ENCODE measurements at regions not wholly inside any gene's neighbourhood (a gene's known extent, or its start where the extent isn't known, plus 50 kb on each side); places are given as distances from the start of the nearest gene placed in this dataset.
"Not testable (repeated sequence)": the region's sequence is repeated elsewhere in the genome, so short reads cannot be mapped to it uniquely, and the experiment has no call there.

DNA sequence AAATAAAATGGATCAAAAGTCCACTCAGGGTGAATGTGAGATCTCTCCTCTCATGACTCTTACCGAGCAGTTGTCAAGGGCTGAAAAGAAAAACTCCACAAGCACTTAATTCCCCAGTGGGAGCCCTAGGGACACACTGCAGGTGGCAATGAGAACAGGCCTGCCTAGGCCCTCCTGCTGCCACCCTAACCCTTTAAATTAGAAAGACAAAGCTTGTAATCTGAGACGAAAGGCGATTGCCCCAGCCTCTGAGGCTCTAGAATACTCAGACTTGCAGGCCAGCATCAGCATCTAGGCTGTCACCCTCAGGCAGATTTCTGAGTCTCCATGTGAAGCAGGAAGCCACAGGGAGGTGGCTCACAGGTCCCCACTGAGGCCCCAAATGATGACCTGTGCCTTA, 457.0 kb upstream of the MYT1L start:
- H3K4me3 ChIP-seq (ENCODE audit: low read depth, low read length): no peak overlapping the region

GRCh38 chr2:2787301-2787907, 456.3 kb upstream of the MYT1L start:
- H3K4me3 ChIP-seq (ENCODE audit: low read depth, low read length): no peak overlapping the region

- H3K4me3 ChIP-seq (ENCODE audit: low read depth, low read length): no peak overlapping the region
Observed at GRCh38 chr2:2782007-2782406, 450.9 kb upstream of the MYT1L start.

- no peak overlapping the region for H3K4me3 ChIP-seq (ENCODE audit: low read depth, low read length)
Observed at GRCh38 chr2:2779727-2780126, 448.7 kb upstream of the MYT1L start.

DNA sequence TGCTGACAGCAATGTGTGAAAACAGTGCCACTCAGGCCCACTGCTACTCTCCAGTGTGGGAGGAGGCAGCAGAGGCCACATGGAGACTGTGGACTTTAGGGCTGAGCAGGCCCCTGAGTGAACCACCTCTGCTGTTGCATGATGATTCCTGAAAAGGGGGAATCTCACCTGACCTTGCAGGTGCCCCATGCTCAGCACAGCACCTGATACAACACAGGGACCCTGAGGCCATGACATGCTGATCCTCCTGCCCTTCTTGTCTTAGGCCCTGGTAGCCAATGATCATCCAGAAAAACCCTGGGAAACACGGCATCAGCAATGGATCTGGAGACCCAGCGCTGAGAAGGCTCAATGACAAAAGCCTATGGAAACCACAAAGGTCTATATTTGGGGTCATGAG, 446.8 kb upstream of the MYT1L start:
- no peak overlapping the region for H3K4me3 ChIP-seq (ENCODE audit: low read depth, low read length)

DNA sequence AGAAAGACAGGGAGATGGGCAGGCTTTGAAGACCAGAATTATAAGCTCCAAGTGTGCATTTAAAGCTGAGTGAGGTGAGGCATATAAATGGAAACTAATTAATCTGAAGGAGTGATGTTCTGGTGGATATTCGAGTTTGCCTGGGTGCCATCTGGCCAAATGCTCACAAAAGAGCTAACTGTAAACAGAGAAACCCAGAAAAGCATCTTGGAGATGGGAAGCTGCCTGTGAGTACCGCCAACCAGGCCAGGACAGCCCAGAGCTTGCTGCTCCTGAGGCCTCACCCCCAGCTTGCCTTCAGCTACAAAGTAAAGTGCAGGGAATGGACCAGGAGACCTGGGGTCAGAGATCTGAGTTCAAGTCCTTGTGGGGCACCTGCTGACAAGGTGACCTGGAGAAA, 446.1 kb upstream of the MYT1L start:
- no peak overlapping the region for H3K4me3 ChIP-seq (ENCODE audit: low read depth, low read length)

GRCh38 chr2:2775018-2775417, 443.9 kb upstream of the MYT1L start:
- H3K4me3 ChIP-seq (ENCODE audit: low read depth, low read length): no peak overlapping the region

- H3K4me3 ChIP-seq (ENCODE audit: low read depth, low read length): no peak overlapping the region
Observed at GRCh38 chr2:2773692-2774091, 442.6 kb upstream of the MYT1L start.

- H3K4me3 ChIP-seq (ENCODE audit: low read depth, low read length): not testable (repeated sequence)
Observed at GRCh38 chr2:2773080-2773479, 442.0 kb upstream of the MYT1L start.

GRCh38 chr2:2771721-2772411, 440.8 kb upstream of the MYT1L start:
- H3K4me3 ChIP-seq (ENCODE audit: low read depth, low read length): no peak overlapping the region

GRCh38 chr2:2769481-2770431, 438.7 kb upstream of the MYT1L start:
- H3K4me3 ChIP-seq (ENCODE audit: low read depth, low read length): no peak overlapping the region

DNA sequence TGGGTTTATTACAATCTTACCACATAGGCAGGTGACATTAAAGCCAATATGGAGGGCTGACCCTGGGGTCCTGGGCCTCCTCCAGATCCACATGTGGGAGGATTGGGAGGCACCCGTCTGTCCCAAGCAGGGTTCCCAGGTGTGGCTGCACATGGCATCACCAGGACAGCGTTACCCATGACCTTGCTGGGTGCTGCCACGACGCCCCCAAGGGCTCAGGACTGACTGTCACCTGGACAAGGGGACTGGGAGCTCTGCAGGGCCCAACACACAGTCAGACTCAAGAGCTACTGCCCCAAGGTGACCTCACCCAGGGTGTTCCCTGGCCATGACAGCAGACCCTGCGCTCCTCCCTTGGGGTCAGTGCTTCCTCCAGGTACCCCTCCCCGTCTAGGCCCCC, 437.4 kb upstream of the MYT1L start:
- H3K4me3 ChIP-seq (ENCODE audit: low read depth, low read length): no peak overlapping the region

DNA sequence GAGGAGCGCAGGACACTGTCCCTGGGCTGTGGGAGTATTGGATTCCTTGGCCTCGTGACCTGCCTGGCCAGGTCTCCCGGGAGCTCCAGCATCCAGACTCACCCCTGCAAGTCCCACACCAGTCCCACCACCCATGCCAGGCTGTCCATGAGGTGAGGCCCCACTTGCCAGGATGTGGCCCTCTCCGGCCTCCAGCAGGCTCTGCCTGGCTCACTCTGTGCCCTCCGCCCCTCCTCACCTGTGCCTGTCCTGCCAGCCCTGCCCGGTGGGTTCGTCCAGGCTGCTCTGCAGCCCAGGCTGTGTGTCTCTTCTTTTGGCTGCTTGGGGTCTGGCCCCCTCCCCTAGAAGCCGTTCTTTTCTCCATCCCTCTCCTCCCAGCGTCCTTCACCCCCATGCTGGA, 436.8 kb upstream of the MYT1L start:
- no peak overlapping the region for H3K4me3 ChIP-seq (ENCODE audit: low read depth, low read length)

DNA sequence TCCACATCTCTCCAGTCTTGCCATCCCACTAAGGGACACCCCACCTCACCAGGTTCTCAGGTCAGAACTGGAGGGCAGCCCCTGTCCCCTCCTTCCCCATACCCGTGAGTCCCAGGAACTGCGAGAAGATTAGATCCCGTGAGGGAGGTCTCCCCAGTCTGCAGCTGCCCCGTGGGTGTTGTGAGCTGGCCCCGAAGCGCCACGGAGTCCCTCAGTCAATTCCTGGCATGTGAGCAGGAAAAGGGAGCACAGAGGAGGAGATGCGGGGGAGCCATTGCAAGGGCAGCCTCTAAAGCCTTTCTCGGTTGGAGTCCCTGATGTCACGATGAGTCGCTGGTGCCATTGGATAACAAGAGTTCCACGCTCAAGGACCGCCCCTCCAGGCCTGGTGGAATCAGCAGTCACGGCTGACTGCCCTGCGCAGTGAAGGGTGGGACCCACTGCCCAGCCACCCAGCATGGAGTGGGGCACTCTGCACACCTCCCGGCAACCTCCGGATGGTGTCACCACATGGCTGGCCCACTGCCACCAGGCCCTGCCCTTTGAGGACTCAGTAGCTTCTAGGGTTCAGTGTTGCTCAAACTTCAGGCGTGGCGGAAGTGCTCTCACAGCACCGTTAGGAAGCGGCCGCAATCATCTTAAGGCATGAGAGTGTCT, 434.9 kb upstream of the MYT1L start:
- H3K4me3 ChIP-seq (ENCODE audit: low read depth, low read length): no peak overlapping the region

DNA sequence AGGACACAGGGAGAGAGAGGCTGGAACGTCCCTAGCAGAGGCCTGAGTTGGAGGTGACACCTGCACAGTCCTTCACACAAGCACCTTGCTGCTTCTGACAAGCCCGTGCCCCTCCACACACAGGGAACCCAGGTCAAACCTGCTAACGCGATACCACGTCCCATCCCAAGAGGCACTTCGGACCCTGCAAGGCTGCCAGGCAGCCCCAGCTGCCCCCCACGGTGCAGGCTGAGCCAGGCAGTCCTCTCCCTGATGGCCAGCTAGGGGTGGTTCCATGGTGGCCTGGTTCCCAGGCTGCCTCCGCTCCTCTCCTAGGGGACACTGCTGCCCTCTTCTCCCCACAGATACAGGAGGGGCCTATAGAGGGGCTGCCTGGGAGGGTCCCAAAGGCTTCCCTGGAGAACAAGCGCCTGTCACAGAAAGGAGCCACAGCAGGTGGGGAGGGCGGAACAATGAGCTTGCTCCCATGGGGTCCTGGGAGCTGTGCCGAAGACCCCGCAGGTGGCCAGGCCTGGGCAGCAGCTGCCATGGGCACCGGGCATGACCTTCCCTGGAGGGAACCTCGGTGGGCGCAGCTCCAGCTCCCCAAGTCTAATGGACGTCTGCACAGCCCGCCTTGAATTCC, 434.2 kb upstream of the MYT1L start:
- H3K4me3 ChIP-seq (ENCODE audit: low read depth, low read length): no peak overlapping the region

- H3K4me3 ChIP-seq (ENCODE audit: low read depth, low read length): no peak overlapping the region
Observed at GRCh38 chr2:2764739-2765138, 433.7 kb upstream of the MYT1L start.

GRCh38 chr2:2764001-2764355, 432.9 kb upstream of the MYT1L start:
- H3K4me3 ChIP-seq (ENCODE audit: low read depth, low read length): no peak overlapping the region

- no peak overlapping the region for H3K4me3 ChIP-seq (ENCODE audit: low read depth, low read length)
Observed at GRCh38 chr2:2763351-2764000, 432.4 kb upstream of the MYT1L start.

DNA sequence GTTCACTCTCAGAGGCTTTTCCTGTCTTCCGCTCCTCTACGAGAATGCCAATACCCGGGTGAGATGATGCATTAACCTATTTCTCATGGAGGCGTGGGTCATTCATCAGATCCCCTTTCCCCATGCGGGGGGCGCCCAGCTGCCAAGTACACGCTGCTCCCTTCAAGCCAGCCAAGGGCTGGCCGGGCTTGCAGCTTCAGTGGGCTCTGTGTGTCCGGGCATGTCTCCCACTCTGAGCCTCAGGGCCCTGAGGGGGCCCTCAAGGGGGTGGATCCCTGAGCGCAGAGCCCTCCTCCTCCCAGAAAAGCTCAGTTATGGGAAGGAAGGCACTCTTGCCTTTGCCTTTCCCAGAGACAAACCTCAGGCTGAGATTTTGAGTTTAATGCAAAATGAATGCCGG, 431.8 kb upstream of the MYT1L start:
- no peak overlapping the region for H3K4me3 ChIP-seq (ENCODE audit: low read depth, low read length)

DNA sequence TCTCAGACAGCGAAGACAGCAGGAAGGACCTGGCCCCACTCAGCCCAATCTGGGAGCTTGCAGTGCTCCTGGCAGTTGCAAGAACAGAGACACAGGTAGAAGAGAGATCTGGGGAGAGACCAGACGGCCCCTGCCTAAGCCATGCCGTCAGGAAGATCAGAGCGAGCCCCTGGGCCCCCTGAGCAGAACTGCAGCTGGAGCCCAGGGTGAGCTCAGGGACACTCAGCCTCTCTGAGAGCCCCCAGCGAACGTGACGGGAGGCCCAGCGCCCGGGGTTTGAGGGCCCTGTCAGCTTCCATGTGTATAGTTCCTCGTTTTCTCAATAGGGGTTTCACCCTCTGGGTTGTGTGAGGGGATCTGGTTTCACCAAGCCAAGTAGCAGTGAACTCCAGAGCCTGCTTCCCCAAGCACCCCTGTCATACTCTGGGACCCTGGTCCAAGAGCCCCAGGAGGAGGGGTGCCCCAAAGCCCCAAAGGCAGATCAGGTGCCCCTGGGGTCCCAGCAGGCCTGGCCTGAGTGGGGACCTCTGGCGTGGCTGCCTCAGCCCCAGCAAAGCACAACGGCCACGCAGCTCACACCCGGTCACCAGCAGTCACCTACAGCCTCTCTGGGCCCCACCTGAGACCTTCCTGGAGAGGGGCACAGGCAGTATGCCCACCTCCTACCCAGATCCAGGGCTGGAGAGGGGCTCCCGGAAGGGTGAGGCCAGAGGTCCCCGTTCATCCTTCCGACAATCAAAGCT, 431.3 kb upstream of the MYT1L start:
- H3K4me3 ChIP-seq (ENCODE audit: low read depth, low read length): no peak overlapping the region

Measured in iPS-11a (cell line).